Activated gamma-delta T cell (primary cell): ENCODE measurements at regions not wholly inside any gene's neighbourhood (a gene's known extent, or its start where the extent isn't known, plus 50 kb on each side); places are given as distances from the start of the nearest gene placed in this dataset.

Source experiments
- DNase-seq: peaks from one replicate; lab custom pipeline; 2025; lab: John Stamatoyannopoulos, UW

DNA sequence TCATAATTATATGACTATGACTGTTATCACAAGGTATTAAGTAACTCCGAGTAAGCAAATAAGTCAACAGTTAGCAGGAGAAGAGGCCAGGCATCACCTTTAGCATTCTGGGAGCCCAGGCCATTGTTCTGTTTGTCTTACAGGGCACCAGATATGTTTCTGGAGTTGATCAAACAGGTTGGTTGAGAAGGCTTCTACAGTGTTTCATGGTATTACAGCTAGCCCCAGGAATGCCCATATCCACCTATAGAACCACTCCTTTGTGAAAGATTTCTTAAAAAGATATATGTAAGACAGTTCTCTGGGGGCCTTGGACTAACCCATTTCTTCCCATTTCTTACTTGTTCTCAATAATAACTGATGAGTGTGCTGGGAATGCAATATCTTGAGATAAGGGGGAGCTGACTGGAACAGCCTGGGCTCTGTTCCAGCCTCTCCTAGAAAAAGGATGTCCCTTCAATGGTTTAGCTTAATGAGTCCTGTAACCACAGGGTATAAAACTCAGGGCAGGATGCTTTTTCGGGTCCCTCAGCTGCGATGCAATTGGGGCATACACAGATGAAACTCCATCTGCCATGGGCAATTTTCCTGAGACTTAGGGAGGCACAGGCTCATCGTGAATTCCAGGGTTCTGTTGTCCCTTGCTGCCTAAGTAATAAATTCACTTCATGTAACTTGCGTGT is 286.4 kb downstream of the BAMBI start:
- no peak for DNase-seq

- no peak for DNase-seq
These were observed 288.6 kb downstream of the BAMBI start for GRCh38 chr10:28965937-28966336.

DNA sequence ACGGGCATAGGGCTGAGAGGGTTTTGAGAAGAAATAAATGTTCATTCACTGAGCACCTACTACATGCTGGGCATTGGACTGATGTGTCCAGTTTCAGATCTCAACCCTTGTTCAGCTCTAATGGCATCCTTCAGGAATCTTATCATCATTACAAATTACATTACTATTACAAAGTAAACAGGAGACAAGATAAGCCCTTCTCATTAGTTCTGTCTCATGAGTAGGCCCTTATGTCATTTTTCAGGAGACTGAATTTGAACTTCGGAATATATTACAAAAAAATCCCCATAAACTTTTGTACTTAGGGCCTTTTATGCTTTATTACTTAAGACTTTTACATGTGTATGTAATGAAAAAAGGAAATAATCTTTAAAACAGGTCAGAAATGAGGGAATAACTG is 289.7 kb downstream of the BAMBI start:
- no peak for DNase-seq

- DNase-seq: no peak
These were observed 292.1 kb downstream of the BAMBI start for GRCh38 chr10:28969413-28969812.

DNA sequence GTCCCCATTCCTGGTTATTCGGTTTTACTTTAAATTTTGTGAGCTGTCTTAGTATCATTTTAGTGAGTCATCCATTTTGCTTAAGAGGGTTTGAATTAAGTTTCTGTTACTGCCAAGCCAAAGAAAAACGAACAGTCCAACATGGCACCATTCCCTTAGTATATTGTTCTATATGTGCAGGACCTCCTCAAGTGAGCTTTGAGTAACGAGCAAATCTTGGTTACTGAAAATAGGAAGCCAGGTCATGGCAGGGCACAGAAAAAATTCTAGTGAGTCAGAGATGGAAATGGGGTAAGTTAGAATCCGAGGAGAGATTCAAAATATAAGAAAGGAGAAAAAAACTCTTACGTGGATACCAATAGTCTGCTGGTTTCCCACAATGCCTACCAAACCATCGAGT is 292.9 kb downstream of the BAMBI start:
- DNase-seq: no peak

DNA sequence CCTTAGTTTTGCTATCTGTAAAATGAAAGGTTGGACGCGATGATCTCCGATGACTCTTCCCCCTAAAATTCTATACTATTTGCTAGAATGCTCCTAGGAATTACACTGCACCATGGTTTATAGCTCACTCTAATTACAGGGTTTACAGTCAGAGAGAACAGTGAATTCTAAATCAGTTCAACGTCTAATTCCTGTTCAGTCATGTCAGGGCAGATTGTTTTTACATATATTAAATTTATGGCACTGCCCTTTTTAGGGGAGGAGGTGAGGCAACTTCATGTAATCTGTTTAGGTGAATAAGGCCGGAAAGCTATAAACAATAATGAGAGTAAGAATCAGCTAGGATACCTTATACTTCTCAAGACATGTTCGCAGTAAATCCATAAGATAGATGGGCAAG is 293.9 kb downstream of the BAMBI start:
- DNase-seq: no peak

- DNase-seq: no peak
These were observed 294.4 kb downstream of the BAMBI start for GRCh38 chr10:28971764-28972163.

GRCh38 chr10:28973309-28973972 is 296.1 kb downstream of the BAMBI start:
- DNase-seq: no peak

GRCh38 chr10:28975891-28976531 is 298.7 kb downstream of the BAMBI start:
- DNase-seq: no peak

GRCh38 chr10:28977518-28977917 is 300.2 kb downstream of the BAMBI start:
- DNase-seq: no peak

DNA sequence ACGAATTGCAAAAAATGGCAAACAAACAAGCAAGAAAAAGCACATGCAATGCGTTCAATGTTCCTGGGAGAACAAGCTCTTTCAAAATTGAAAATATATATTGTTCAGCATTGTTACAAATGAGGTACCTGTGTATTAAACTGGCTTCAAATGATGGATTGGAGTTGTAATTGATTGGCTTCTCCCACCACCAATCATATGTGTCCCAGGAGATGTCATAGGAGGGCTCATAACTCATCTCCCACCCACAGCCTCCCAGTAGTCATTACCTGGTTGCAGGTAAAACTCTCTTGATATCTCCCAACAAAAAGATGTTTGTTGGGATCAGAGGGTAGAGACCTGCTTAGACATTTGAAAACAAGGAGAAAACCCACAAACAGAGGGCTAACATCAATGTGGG is 302.9 kb downstream of the BAMBI start:
- DNase-seq: no peak

DNA sequence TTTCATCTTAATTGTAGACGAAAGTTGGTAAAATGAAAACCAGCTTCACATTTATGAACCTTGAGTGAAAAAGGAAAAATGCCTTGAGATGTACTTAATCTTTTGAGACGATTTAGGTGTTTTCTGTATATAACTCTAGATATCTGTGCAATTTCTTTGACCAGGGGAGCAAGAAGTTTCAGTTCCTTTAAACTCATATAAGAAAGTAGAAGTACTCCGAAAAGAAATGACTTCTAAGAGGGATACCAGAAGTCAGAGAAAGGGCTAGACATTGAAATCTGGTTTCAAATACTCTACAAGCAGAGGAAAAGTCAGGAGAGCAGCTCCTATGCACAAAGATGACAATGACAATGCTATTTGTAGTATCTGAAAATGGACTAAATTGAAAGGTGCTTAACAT is 303.7 kb downstream of the BAMBI start:
- no peak for DNase-seq

- DNase-seq: no peak
These were observed 305.7 kb downstream of the BAMBI start for GRCh38 chr10:28982974-28983373.

DNA sequence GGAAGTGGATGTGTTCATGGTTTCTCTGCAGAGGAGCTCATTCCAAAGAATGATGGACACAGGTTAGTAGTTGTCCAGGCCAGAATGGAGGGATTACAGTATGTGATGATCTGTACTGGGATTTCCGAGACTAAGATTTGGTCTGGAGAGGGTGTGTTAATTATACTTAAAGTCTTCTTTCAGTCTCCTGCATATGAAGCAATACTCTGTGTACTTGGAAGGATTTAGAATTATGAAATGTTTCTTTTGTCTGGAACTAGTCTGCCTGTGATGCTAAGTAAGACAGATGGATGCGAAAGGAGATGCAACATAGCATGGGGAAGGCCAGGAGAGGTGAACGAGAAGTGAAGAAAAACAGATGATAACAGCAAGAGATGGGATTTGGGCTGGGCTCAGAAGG is 305.1 kb upstream of the LYZL1 start:
- DNase-seq: no peak

DNA sequence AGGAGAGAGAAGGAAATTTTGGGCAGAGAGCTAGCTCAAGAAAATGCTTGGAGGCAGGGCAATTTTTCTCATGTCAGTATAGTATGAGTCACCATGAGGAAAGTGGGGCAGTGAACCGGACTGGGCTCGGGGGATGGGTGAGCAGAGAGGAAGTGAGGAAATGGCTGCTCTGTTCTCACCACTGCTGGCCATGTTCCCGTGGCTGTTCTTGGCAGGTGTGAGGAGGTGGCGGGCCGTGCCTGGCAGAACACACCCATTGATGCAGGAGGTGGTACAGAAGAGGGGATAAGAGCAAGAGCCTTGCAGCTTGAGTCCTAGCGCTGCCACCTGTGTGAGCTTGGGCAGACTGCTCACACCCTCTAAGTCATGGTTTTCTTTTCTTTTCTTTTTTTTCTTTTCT is 304.4 kb upstream of the LYZL1 start:
- no peak for DNase-seq

DNA sequence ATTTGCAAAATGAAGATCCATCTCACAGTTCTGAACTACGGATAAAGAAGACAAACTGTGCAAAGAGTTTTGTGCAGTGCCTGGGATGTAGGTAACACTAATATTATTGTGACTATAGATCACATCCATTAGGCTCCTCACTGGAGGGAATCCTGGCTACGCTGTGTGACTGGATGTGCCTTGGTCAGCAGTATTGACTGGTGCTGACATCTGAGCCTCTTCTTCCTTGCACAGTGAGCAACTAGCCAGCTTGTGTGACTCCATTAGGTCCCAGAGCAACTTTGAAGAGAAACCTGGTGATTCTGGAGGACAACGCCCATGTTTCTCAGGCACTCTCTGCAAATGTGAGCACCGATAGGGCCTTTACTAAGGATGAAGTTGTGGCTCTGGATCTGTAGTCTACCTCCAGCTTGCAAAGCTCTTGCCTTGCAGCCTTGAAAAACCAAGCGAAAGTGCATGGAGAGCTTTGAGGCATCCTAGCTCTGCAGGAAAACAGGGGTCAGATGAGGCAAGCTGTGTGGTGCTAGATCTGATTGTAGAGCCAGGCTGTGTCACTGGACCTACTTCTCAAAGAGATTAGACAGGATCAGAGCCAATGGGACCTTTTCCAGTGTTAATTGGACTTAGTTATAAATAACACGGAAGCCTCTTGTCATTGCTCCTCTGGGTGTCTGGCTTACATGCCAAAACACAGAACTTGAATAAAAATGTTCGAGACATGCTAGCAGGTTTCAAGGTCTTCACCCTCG is 303.6 kb upstream of the LYZL1 start:
- no peak for DNase-seq

- DNase-seq: no peak
These were observed 302.6 kb upstream of the LYZL1 start for GRCh38 chr10:28986117-28986792.

- DNase-seq: no peak
These were observed 302.0 kb upstream of the LYZL1 start for GRCh38 chr10:28986856-28987255.

- no peak for DNase-seq
These were observed 301.1 kb upstream of the LYZL1 start for GRCh38 chr10:28987555-28988320.

GRCh38 chr10:28988980-28989379 is 299.9 kb upstream of the LYZL1 start:
- no peak for DNase-seq
